ENCODE measurements at regions not wholly inside any gene's neighbourhood (a gene's known extent, or its start where the extent isn't known, plus 50 kb on each side); places are given as distances from the start of the nearest gene placed in this dataset.
A peak's percentile ranks its signal among the peaks of the same experiment; 100 is the strongest.

- peak overlapping the region; percentile 93 to 96 (median 93) for H3K27ac Mint-ChIP-seq
- H3K27me3 Mint-ChIP-seq (ENCODE audit: low read depth), result no peaks in the 10 kb centered on the region
Observed at GRCh38 chr11:112794331-112794846, 166.8 kb upstream of the NCAM1 start.

GRCh38 chr11:112795142-112795815, 165.9 kb upstream of the NCAM1 start:
- no peaks in the 10 kb centered on the region for H3K36me3 Mint-ChIP-seq (ENCODE audit: low read depth)
- TF ChIP-seq, protein P1, sequence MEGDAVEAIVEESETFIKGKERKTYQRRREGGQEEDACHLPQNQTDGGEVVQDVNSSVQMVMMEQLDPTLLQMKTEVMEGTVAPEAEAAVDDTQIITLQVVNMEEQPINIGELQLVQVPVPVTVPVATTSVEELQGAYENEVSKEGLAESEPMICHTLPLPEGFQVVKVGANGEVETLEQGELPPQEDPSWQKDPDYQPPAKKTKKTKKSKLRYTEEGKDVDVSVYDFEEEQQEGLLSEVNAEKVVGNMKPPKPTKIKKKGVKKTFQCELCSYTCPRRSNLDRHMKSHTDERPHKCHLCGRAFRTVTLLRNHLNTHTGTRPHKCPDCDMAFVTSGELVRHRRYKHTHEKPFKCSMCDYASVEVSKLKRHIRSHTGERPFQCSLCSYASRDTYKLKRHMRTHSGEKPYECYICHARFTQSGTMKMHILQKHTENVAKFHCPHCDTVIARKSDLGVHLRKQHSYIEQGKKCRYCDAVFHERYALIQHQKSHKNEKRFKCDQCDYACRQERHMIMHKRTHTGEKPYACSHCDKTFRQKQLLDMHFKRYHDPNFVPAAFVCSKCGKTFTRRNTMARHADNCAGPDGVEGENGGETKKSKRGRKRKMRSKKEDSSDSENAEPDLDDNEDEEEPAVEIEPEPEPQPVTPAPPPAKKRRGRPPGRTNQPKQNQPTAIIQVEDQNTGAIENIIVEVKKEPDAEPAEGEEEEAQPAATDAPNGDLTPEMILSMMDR (IDR thresholded peaks at IDR 0.05; ENCODE audit: unreplicated experiment in 3 of 3), result peak; percentile 41 to 50 (median 50)

More at GRCh38 chr11:112794331-112794846, 166.8 kb upstream of the NCAM1 start:
- Mint-ChIP-seq H3K9me3 (no peaks in the 10 kb centered on the region), H3K36me3 (ENCODE audit: low read depth) (no peaks in the 10 kb centered on the region), H3K4me1 (peaks cover 76% of the 10 kb centered on the region), H3K4me3 (peak overlapping the region in 1 of 3 experiments; percentile 42)
- TF ChIP-seq, protein P1 (IDR thresholded peaks at IDR 0.05; ENCODE audit: unreplicated experiment in 3 of 3), result no peak

DNA sequence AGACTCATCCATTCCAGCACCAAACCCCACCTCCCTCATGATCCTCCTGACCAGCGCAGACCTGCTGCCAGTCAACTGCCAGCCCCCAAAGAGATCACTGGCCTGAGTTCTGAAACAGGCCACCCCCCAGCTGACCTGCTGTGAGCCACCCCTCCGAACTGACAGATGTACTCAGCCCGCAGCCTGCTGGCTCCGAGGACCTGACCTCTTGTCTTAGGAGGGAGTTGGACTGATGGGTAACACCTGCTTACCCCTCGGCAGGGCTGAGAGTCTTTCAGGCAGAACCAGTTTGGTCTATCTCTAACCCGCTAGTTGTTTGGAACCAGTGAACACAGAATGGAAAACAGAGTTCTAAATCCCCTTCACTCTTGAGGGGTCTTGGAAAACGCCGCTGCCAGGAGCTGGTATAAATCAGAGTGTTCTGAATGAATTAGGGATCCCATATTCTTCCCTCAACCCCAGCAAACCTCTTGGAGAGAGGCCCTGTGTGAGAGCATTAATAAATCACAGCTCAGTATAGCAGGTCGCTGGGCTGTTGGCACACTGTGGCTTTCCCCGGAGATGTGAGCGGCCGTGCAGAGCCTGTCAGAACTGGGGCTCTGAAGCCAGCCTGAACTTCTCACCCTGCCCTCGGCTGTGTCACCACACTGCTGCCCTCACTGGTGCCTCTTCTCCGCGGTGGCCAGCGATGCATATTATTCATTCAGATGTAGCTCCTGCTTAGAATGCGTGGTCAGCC, 165.1 kb upstream of the NCAM1 start:
- no peaks in the 10 kb centered on the region for H3K36me3 Mint-ChIP-seq (ENCODE audit: low read depth)
- peak overlapping the region; percentile 93 to 96 (median 93) for H3K27ac Mint-ChIP-seq
- peaks cover 85% of the 10 kb centered on the region for H3K4me1 Mint-ChIP-seq
- TF ChIP-seq, protein P1 (IDR thresholded peaks at IDR 0.05; ENCODE audit: unreplicated experiment in 3 of 3), result no peak
- no peaks in the 10 kb centered on the region for H3K9me3 Mint-ChIP-seq
- H3K27me3 Mint-ChIP-seq (ENCODE audit: low read depth), result no peaks in the 10 kb centered on the region
- peak overlapping the region; percentile 52 to 59 (median 58) for H3K4me3 Mint-ChIP-seq

More at GRCh38 chr11:112795142-112795815, 165.9 kb upstream of the NCAM1 start:
- Mint-ChIP-seq H3K27me3 (ENCODE audit: low read depth) (no peaks in the 10 kb centered on the region), H3K4me3 (peak overlapping the region; percentile 52 to 59 (median 58)), H3K9me3 (no peaks in the 10 kb centered on the region), H3K27ac (peak overlapping the region; percentile 93 to 96 (median 93)), H3K4me1 (peaks cover 81% of the 10 kb centered on the region)

DNA sequence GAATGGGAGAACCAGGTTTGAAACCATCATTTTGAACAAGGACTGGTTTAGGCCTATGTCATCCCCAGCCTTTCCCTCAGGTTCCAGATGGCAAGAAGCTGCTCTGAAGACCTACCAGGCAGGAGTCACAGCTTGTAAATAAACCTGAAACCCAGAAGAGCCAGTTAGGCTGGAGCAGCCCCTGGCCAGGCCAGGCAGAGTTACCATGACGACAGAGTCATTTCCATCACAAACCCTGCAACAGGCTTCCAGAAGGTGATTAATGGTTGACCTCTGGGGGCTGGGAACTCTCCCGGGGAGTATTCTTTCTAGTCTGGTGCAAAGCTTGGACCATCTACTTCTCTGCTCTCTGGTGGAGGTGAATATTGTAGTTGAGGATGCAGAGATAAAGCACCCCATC, 164.1 kb upstream of the NCAM1 start:
- Mint-ChIP-seq H3K4me1 (peaks cover 94% of the 10 kb centered on the region), H3K9me3 (no peaks in the 10 kb centered on the region), H3K27ac (peak overlapping the region; percentile 93 to 96 (median 93)), H3K4me3 (peak overlapping the region in 1 of 3 experiments; percentile 4), H3K27me3 (ENCODE audit: low read depth) (no peaks in the 10 kb centered on the region), H3K36me3 (ENCODE audit: low read depth) (no peaks in the 10 kb centered on the region)
- TF ChIP-seq, protein P1 (IDR thresholded peaks at IDR 0.05; ENCODE audit: unreplicated experiment in 3 of 3), result no peak

DNA sequence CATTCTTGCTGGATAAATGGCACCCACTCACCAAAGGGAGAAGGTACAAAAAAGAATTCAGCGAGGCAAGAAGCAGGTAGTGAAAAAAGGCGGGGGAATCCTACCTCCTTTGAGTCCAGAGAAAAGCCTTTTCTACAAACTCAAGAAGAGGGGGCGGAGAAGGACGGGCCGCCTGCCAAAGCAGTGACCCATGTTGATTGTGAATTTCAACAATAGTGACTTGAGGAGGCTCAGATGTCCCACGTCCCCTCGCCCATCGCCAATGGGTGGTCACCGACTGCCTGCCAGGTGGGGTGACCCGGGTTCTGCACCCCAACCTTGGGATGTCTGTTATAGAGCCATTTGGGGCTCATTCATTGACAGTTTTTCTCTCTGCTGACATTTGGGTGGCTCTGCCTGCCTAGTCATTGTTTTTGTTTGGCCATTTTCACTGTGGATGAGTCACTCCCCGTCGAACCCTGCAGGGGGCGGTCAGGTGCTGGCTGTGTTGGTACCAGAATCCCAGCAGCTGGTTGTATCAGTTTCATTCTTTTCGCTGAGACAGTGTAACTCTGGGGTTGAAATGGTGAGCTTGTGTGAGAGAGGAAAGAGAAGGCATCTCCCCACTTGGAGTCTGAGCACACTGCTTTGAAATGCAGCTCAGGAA, 163.4 kb upstream of the NCAM1 start:
- Mint-ChIP-seq H3K36me3 (ENCODE audit: low read depth) (no peaks in the 10 kb centered on the region), H3K4me1 (peaks cover 88% of the 10 kb centered on the region), H3K9me3 (no peaks in the 10 kb centered on the region), H3K27me3 (ENCODE audit: low read depth) (no peaks in the 10 kb centered on the region), H3K27ac (peak overlapping the region; percentile 93 to 96 (median 93)), H3K4me3 (peak overlapping the region in 2 of 3 experiments; percentile 20 to 32)
- TF ChIP-seq, protein P1 (IDR thresholded peaks at IDR 0.05; ENCODE audit: unreplicated experiment in 3 of 3), result peak; percentile 41 to 53 (median 47)
